IPS-NIHi7 (cell line): ENCODE measurements at regions not wholly inside any gene's neighbourhood (a gene's known extent, or its start where the extent isn't known, plus 50 kb on each side); places are given as distances from the start of the nearest gene placed in this dataset.
"Not testable (repeated sequence)": the region's sequence is repeated elsewhere in the genome, so short reads cannot be mapped to it uniquely, and the experiment has no call there.

Source experiments
- DNase-seq: peaks from one replicate; pipeline ENCODE4 v3.0.0; 2012; ENCODE audit warnings: mixed read lengths; ENCODE audit errors: extremely low spot score

DNA sequence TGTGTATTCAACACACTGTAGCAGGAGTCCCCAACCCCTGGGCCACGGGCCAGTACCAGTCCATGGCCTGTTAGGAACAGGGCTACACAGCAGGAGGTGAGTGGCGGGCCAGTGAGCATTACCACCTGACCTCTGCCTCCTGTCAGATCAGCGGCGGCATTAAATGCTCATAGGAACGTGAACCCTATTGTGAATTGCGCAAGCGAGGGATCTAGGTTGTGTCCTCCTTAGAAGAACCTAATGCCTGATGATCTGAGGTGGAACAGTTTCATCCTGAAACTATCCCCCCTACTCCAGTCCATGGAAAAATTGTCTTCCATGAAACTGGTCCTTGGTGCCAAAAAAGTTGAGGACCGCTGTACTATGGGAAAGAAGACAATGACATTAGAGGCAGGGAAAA lies 386.9 kb downstream of the PREX1 start:
- DNase-seq: no peak

DNA sequence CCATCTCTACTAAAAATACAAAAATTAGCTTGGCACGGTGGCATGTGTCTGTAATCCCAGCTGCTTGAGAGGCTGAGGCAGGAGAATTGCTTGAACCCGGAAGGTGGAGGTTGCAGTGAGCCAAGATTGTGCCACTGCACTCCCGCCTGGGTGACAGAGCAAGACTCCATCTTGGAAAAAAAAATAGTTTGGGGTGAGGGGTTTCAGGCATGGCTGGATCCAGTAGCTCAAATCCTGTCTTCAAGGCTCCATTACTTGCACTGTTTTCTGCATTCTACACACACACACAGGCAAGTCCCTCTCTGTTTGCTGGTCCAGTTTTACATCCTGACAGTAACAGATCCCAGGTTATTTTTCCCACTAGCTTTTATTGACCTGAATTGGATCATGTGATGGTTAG lies 387.5 kb downstream of the PREX1 start:
- not testable (repeated sequence) for DNase-seq

GRCh38 chr20:48437146-48437545 lies 390.7 kb downstream of the PREX1 start:
- DNase-seq: no peak

GRCh38 chr20:48436609-48437008 lies 391.2 kb downstream of the PREX1 start:
- not testable (repeated sequence) for DNase-seq

- no peak for DNase-seq
Measured at GRCh38 chr20:48433178-48433577, 394.6 kb downstream of the PREX1 start.

DNA sequence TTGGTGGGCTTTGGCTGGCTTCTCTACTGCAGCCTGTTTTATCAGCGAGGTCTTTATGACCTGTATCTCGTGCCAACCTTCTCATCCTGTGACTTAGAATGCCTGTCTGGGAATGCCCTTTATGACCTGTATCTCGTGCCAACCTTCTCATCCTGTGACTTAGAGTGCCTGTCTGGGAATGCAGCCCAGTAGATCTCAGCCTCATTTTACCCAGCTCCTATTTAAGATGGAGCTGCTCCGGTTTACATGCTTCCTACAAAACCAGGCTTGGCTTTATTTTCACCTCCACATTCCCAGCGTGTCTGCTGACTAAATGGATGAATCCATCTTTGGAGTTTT lies 395.3 kb downstream of the PREX1 start:
- no peak for DNase-seq

GRCh38 chr20:48431653-48432493 lies 395.9 kb downstream of the PREX1 start:
- DNase-seq: no peak

GRCh38 chr20:48426630-48427029 lies 401.2 kb downstream of the PREX1 start:
- no peak for DNase-seq

DNA sequence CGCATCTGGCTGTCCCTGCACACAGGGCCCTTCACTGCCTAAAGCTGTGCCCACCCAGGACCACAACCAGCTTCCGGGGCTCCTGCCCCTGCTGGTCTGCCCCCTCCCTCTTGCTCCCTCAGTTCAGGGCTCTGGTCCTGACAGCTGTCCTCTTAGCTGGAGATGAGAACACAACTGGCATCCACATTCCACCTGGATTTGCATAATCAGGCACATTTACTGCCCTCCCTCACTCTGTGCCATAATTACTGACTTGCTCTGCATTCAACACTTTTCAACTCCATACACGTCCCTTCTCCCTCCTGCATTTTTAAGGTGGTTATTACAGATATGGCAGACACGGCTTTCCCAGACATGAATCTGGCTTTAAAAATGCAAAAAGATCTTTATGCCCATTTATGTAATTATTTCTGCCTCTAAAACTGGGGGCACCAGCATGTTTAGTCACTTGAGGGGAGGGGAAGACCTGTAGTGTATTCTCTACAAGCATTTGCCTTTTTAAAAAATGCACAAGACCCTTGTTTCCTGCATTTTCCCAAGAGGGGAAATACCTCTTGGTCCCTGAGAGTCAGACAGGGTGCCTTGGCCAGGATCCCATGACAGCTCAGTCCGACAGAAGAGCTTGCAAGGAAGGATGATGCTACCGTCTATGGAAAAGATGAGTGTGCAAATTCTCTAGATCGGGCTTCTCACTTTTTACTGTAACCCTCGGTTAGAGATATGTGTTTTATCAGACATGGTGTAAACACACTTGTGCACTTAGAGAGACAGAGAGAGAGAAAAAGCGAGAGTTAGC lies 401.8 kb downstream of the PREX1 start:
- DNase-seq: no peak

DNA sequence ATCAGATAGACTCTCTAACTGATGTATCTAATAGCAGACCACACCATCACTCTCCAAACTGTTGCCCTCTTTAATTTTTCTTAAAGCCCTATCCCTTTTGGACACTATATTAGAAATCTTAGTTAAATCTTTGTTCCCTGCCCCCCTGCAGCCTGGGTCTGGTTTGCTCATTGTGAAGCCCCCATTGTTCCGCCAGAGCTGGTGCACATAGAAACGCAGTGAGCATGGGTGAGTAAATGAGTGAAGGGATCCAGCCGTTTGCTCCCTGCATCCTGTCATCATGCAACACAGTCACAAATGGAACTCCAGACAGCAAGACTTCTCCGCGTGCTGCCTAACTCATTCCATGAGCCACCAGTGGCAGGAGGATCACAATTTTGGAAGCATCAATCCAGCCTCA lies 402.5 kb downstream of the PREX1 start:
- no peak for DNase-seq

- no peak for DNase-seq
Measured at GRCh38 chr20:48422242-48422960, 405.4 kb downstream of the PREX1 start.

- DNase-seq: no peak
Measured at GRCh38 chr20:48421547-48421946, 406.3 kb downstream of the PREX1 start.

GRCh38 chr20:48420176-48420575 lies 407.6 kb downstream of the PREX1 start:
- no peak for DNase-seq

GRCh38 chr20:48419173-48419572 lies 408.6 kb downstream of the PREX1 start:
- no peak for DNase-seq

DNA sequence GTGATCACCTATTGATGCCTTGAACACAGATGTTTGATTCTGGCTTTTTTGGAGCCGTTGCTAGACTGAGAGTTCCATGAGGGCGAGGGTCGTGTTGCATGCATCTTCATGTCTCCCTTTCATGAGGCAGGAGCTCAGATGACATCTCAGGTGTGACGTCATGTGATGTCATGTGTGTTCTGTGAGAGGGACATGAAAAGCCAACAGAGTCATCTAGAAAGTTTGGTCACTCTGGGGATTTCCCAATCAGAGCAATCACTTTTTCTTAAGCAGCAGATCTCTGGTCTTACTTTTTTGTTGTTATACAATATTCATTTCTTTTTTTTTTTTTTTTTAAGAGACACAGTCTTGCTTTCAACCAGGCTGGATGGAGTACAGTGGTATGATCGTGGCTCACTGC lies 411.8 kb downstream of the PREX1 start:
- no peak for DNase-seq

DNA sequence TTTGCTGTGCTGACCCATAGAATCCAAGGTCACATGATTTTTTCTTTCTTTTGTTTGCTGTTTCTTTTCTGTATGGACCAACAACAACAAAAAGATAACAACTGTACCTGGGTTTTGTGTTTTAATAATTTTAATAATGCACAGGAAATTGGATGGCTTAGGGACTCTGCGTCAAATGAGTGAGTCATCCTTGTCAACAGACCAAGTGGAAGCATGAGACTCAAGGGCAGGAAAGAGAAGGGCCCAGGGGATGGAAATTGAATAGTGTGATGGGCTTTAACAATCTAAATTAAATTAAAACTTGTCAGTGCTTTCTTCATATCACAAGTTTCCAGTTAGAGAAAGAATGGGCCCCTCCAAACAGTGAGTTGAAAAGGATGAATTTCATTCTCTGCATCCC lies 413.0 kb downstream of the PREX1 start:
- no peak for DNase-seq

DNA sequence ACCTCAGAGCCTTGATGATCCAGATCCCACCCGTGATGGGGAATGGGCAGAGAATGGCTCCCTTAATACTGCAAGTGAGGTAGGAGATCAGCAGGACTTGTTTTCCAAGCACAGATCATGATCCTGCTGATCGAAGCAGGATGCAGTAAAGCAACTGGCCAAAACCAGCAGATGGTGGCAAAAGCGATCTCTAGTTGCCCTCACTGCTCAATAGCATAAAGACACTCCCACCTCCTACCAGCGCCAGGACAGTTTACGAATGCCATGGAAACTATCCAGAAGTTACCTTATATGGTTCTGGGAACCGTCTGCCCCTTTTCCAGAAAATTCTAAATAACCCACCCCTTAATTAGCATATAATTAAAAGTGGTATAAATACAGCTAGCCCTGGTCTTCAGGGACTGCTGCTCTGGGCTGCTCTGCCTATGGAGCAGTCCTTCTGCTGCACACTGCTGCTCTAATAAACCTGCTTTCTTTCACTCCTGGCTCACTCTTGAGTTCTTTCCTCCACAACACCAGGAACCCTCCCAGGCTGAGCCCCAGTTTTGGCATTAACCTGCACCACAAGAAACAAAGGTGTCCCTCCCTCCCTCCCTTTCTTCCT lies 415.8 kb downstream of the PREX1 start:
- DNase-seq: no peak

DNA sequence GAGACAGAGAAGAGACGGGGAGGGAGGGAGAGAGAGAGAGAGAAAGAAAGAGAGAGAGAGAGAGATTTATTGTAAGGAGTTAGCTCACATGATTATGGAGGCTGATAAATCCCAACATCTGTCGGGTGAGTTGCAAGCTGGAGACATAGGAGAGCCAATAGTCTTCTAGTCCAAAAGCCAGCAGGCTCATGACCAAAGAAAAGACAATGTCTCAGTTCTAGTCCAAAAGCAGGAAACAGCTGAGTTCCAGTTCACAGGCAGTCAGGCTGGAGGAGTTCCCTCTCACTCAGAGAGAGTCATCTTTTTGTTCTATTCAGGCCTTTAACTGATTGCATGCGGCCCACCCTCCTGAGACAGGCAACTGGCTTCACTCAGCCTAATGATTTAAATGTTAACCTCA lies 416.6 kb downstream of the PREX1 start:
- DNase-seq: no peak

- no peak for DNase-seq
Measured at GRCh38 chr20:48409055-48409615, 418.7 kb downstream of the PREX1 start.

- DNase-seq: no peak
Measured at GRCh38 chr20:48407710-48408109, 420.1 kb downstream of the PREX1 start.

GRCh38 chr20:48406912-48407340 lies 420.9 kb downstream of the PREX1 start:
- DNase-seq: no peak

GRCh38 chr20:48406498-48406897 lies 421.3 kb downstream of the PREX1 start:
- no peak for DNase-seq
